ENCODE measurements at regions not wholly inside any gene's neighbourhood (a gene's known extent, or its start where the extent isn't known, plus 50 kb on each side); places are given as distances from the start of the nearest gene placed in this dataset.

DNA sequence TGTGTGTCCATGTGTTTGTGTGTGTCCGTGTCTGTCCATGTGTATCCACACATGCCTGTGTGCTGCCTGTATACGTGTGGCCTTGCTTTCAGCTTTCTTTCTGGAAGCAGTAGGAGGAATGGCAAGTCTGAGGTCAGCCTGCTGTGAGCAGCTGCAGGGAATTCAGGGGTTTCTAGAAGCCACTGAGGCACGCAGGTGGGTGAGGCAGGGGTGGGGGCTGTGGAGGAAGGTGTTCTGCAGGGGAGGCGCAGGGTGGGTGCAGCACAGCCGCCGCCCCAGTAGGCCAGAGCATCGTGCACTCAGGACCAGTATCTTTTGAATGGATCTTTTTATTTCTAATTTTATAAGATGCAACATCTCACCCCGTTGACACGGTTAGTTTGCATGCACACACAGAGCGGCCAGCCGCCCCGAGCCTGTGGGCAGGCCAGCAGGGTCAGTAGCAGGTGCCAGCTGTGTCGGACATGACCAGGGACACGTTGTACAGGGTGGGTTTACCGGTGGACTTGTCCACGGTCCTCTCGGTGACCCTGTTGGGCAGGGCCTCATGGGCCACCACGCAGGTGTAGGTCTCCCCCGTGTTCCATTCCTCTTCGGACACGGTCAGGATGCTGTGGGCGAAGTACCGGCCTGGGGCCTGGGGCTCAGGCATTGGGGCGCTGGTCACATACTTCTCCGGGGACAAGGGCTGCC is 327.7 kb downstream of the TMEM121 start:
- H3K27ac ChIP-seq, result no peak overlapping the region
- TF ChIP-seq, protein P1, sequence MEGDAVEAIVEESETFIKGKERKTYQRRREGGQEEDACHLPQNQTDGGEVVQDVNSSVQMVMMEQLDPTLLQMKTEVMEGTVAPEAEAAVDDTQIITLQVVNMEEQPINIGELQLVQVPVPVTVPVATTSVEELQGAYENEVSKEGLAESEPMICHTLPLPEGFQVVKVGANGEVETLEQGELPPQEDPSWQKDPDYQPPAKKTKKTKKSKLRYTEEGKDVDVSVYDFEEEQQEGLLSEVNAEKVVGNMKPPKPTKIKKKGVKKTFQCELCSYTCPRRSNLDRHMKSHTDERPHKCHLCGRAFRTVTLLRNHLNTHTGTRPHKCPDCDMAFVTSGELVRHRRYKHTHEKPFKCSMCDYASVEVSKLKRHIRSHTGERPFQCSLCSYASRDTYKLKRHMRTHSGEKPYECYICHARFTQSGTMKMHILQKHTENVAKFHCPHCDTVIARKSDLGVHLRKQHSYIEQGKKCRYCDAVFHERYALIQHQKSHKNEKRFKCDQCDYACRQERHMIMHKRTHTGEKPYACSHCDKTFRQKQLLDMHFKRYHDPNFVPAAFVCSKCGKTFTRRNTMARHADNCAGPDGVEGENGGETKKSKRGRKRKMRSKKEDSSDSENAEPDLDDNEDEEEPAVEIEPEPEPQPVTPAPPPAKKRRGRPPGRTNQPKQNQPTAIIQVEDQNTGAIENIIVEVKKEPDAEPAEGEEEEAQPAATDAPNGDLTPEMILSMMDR (conservative IDR thresholded peaks at IDR 0.05), result no peak

DNA sequence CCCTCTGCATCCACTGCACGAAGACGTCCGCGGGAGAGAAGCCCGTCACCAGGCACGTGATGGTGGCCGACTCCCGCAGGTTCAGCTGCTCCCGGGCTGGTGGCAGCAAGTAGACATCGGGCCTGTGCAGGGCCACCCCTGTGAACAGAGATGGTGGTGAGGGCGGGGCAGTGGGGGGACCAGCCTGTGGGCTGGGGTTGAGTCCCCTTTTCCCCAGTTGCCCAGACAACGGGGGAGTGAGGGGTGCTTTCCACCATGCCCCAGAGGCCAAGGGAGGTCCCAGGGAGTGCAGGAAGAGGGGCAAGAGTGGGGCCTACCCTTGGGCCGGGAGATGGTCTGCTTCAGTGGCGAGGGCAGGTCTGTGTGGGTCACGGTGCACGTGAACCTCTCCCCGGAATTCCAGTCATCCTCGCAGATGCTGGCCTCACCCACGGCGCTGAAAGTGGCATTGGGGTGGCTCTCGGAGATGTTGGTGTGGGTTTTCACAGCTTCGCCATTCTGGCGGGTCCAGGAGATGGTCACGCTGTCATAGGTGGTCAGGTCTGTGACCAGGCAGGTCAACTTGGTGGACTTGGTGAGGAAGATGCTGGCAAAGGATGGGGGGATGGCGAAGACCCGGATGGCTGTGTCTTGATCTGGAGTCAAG is 328.3 kb downstream of the TMEM121 start:
- H3K27ac ChIP-seq, result no peak overlapping the region

DNA sequence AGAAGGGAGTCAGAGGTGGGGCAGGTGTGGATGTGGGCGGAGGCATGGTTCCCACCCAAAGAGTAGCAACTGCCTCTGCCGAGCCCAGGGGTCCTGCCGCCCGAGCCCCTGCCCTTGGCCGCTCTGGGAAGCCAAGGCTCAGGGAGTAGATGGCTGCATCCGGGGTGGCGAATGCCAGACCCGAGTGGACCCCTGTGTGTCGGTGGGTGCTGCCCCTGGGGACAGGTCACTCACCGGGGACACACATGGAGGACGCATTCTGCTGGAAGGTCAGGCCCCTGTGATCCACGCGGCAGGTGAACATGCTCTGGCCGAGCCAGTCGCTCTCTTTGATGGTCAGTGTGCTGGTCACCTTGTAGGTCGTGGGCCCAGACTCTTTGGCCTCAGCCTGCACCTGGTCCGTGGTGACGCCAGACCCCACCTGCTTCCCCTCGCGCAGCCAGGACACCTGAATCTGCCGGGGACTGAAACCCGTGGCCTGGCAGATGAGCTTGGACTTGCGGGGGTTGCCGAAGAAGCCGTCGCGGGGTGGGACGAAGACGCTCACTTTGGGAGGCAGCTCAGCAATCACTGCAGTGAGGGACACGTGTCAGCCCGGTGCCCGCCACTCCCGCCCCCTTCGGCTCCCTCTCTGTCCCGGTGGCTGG is 329.0 kb downstream of the TMEM121 start:
- TF ChIP-seq, protein P1 (conservative IDR thresholded peaks at IDR 0.05), result no peak
- H3K27ac ChIP-seq, result no peak overlapping the region

More for the DNA sequence above, 328.3 kb downstream of the TMEM121 start:
- TF ChIP-seq, protein P1 (conservative IDR thresholded peaks at IDR 0.05), result no peak

DNA sequence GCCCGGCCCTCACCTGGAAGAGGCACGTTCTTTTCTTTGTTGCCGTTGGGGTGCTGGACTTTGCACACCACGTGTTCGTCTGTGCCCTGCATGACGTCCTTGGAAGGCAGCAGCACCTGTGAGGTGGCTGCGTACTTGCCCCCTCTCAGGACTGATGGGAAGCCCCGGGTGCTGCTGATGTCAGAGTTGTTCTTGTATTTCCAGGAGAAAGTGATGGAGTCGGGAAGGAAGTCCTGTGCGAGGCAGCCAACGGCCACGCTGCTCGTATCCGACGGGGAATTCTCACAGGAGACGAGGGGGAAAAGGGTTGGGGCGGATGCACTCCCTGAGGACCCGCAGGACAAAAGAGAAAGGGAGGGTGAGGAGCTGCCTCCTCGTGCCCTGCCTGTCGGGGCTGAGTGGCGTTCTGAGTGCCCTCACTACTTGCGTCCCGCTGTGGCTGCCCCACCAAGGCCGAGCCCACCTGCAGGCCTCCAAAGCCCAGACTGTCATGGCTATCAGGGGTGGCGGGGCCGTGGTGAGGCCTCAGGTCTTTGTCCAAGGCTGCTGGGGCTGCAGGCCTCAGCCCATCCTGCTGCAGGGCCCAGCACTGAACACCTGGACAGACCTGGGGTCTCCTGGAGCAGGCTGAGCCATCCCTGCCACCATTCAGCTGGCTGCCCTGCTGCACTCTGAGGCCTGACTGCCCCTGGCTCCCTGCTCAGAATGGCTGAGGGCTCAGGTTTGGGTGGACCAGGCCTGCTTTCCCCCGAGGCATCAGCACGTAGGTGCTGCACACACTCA is 329.7 kb downstream of the TMEM121 start:
- no peak overlapping the region for H3K27ac ChIP-seq
- TF ChIP-seq, protein P1 (conservative IDR thresholded peaks at IDR 0.05), result no peak

DNA sequence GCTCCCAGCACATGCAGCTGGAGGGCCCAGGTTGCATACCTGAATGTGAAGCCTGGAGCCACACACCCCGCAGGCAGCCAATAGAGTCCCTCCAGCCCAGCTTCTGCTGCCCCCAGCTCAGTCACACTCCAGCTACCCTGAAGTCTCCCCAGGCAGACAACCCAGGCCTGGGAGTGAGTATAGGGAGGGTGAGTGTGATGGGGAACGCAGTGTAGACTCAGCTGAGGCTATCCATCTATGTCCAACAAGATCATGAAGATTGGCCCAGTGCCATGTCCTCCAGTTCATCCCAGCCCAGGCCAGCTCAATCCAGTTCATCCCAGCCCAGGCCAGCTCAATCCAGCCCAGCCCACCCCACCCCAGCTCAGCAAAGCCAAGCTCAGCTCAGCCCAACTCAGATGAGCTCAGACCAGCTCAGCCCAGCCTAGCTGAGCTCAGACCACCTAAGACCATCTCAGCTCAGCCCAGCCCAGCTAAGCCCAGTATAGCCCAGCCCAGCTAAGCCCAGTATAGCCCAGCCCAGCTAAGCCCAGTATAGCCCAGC is 330.4 kb downstream of the TMEM121 start:
- TF ChIP-seq, protein P1 (conservative IDR thresholded peaks at IDR 0.05), result no peak
- no peak overlapping the region for H3K27ac ChIP-seq

DNA sequence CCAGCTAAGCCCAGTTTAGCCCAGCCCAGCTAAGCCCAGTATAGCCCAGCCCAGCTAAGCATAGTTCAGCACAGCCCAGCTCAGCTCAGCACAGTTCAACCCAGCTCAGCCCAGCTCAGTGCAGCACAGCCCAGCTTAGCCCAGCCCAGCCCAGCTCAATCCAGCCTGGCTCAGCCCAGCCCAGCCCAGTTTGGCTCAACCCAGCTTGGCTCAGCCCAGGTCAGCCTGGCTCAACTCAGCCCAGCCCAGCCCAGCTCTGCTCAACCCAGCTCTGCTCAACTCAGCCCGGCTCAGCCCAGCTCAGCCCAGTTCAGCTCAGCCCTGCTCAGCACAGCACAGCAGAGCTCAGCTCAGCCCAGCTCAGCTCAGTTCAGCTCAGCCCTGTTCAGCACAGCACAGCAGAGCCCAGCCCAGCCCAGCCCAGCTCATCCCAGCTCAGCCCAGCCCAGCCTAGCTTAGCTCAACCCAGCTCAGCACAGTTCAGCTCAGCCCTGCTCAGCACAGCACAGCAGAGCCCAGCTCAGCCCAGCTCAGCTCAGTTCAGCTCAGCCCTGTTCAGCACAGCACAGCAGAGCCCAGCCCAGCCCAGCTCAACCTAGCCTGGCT is 330.9 kb downstream of the TMEM121 start:
- H3K27ac ChIP-seq, result no peak overlapping the region
- TF ChIP-seq, protein P1 (conservative IDR thresholded peaks at IDR 0.05), result no peak

Measured in VCaP (cell line).